GM18511 (cell line): ENCODE measurements at regions not wholly inside any gene's neighbourhood (a gene's known extent, or its start where the extent isn't known, plus 50 kb on each side); places are given as distances from the start of the nearest gene placed in this dataset.
"Not testable (repeated sequence)": the region's sequence is repeated elsewhere in the genome, so short reads cannot be mapped to it uniquely, and the experiment has no call there.

Experiments
- ATAC-seq: cut with Tn5 transposase; IDR thresholded peaks from one replicate; pipeline ENCODE4 v1.9.1; 2021; ENCODE audit warnings: mild to moderate bottlenecking, moderate library complexity; ENCODE audit not compliant: unreplicated experiment

GRCh38 chr7:153185936-153186335 is 426.4 kb downstream of the ACTR3B start:
- no peak for ATAC-seq

GRCh38 chr7:153188161-153188560 is 428.6 kb downstream of the ACTR3B start:
- ATAC-seq, result no peak

- no peak for ATAC-seq
These were observed 429.1 kb downstream of the ACTR3B start for GRCh38 chr7:153188630-153189029.

- no peak for ATAC-seq
These were observed 430.9 kb downstream of the ACTR3B start for GRCh38 chr7:153190452-153190851.

GRCh38 chr7:153190986-153191385 is 431.4 kb downstream of the ACTR3B start:
- no peak for ATAC-seq

GRCh38 chr7:153193144-153193595 is 433.6 kb downstream of the ACTR3B start:
- peak; percentile 73 for ATAC-seq

GRCh38 chr7:153217032-153217431 is 457.5 kb downstream of the ACTR3B start:
- ATAC-seq, result no peak

GRCh38 chr7:153224890-153225289 is 465.3 kb downstream of the ACTR3B start:
- no peak for ATAC-seq

- not testable (repeated sequence) for ATAC-seq
These were observed 485.6 kb downstream of the ACTR3B start for GRCh38 chr7:153245136-153245535.

- no peak for ATAC-seq
These were observed 486.3 kb downstream of the ACTR3B start for GRCh38 chr7:153245809-153246208.

GRCh38 chr7:153247926-153248325 is 488.4 kb downstream of the ACTR3B start:
- ATAC-seq, result no peak

- ATAC-seq, result no peak
These were observed 499.1 kb downstream of the ACTR3B start for GRCh38 chr7:153258686-153259085.

- ATAC-seq, result no peak
These were observed 516.8 kb downstream of the ACTR3B start for GRCh38 chr7:153276394-153276793.

- ATAC-seq, result no peak
These were observed 527.2 kb downstream of the ACTR3B start for GRCh38 chr7:153286763-153287162.

- ATAC-seq, result no peak
These were observed 530.5 kb downstream of the ACTR3B start for GRCh38 chr7:153290066-153290465.

- ATAC-seq, result no peak
These were observed 537.6 kb downstream of the ACTR3B start for GRCh38 chr7:153297141-153297540.

GRCh38 chr7:153301936-153302335 is 542.4 kb downstream of the ACTR3B start:
- ATAC-seq, result no peak

- ATAC-seq, result no peak
These were observed 560.5 kb downstream of the ACTR3B start for GRCh38 chr7:153320005-153320404.

- ATAC-seq, result no peak
These were observed 561.1 kb downstream of the ACTR3B start for GRCh38 chr7:153320681-153321080.

GRCh38 chr7:153322991-153323390 is 563.4 kb downstream of the ACTR3B start:
- no peak for ATAC-seq

- ATAC-seq, result no peak
These were observed 564.5 kb downstream of the ACTR3B start for GRCh38 chr7:153324094-153324493.

- ATAC-seq, result no peak
These were observed 568.1 kb downstream of the ACTR3B start for GRCh38 chr7:153327683-153328082.

GRCh38 chr7:153331427-153331826 is 571.9 kb downstream of the ACTR3B start:
- ATAC-seq, result no peak

GRCh38 chr7:153354071-153354470 is 594.5 kb downstream of the ACTR3B start:
- no peak for ATAC-seq
